ENCODE measurements at regions not wholly inside any gene's neighbourhood (a gene's known extent, or its start where the extent isn't known, plus 50 kb on each side); places are given as distances from the start of the nearest gene placed in this dataset.
A peak's percentile ranks its signal among the peaks of the same experiment; 100 is the strongest.

DNA sequence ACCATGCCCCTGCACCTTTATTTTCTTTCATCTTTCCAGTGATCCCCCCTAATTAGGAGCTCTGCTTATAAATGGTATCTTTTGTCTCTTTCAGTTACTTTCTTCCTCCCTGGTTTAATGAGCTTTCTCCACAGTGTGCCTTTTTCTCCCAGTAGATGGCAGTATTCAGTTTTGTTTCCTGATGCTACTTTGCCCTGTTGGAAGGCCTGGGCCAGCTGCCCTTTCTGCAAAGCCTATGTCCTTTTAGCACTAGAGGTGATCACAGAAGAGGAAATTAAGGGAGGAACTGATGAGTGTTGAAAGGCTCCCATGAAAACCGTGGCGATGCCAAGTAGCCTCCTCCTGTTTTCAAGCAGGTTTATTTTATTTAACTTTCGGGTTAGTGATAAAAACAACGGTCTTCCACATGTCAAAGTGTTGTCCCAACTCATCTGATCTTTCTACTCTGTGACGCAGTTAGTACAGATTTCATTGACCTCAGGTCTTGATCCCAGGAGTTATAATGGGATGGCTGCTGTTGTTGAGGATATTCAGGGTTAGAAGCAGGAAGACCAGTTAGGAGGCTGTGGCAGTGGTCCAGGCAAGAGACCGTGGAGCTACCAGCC lies 184.2 kb upstream of the BMP2 start:
- no peak for DNase-seq (ENCODE audit: low spot score)
- peak in 1 of 3 donors; percentile 20 for TF ChIP-seq CTCF (IDR thresholded peaks at IDR 0.05)
- ATAC-seq (ENCODE audit: low FRiP score): no peak

DNA sequence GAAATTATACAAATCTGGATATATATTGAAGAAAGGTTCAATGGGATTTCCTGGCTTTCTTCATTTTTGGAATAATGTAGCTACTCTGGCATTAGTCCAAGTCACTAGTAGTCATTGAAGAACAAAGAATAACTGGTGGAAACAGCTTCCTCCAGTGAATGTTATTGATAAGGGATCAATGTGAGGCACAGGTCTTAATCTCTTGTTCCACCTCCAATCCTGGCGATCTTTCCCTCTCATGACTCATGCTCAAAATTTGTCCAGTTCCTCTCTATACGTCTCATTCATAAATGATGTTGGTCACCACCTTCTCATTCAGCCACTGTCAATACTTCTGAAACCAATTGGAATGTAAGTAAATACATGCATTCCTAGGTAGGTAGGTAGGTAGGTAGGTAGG lies 185.0 kb upstream of the BMP2 start:
- no peak for DNase-seq (ENCODE audit: low spot score)
- no peak for TF ChIP-seq CTCF (IDR thresholded peaks at IDR 0.05)
- ATAC-seq (ENCODE audit: low FRiP score): no peak

- no peak for DNase-seq (ENCODE audit: low spot score)
- TF ChIP-seq CTCF (IDR thresholded peaks at IDR 0.05): no peak
- ATAC-seq (ENCODE audit: low FRiP score): no peak
These were observed 187.0 kb upstream of the BMP2 start for GRCh38 chr20:6580486-6580885.

- DNase-seq (ENCODE audit: low spot score): no peak
- ATAC-seq (ENCODE audit: low FRiP score): no peak
These were observed 187.7 kb upstream of the BMP2 start for GRCh38 chr20:6579824-6580223.

GRCh38 chr20:6579417-6579816 lies 188.1 kb upstream of the BMP2 start:
- DNase-seq (ENCODE audit: low spot score) (no peak), ATAC-seq (ENCODE audit: low FRiP score) (no peak)
- no peak for TF ChIP-seq CTCF (IDR thresholded peaks at IDR 0.05)

More at GRCh38 chr20:6579824-6580223, 187.7 kb upstream of the BMP2 start:
- TF ChIP-seq CTCF (IDR thresholded peaks at IDR 0.05): no peak

GRCh38 chr20:6577451-6577850 lies 190.0 kb upstream of the BMP2 start:
- DNase-seq (ENCODE audit: low spot score) (no peak), ATAC-seq (ENCODE audit: low FRiP score) (no peak)
- TF ChIP-seq CTCF (IDR thresholded peaks at IDR 0.05): no peak

DNA sequence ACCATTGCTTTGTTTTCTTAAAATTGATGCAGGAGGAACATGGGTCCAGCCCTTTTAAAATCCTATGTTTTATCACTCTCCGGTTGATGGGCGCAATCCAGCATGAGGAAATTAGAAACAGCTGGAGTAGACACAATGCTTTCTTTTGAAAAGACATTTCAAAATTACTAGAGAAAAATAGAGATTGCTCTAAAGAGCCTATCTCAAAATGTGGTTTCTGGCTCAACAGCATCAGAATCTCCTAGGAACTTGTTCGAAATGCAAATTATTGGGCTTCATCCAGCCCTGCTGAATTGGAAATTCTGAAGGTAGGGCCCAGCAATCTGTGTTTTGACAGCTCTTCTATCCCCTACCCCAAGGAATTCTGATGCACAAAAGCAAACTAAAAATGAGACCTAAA lies 190.8 kb upstream of the BMP2 start:
- DNase-seq (ENCODE audit: low spot score): no peak
- no peak for ATAC-seq (ENCODE audit: low FRiP score)
- TF ChIP-seq CTCF (IDR thresholded peaks at IDR 0.05): no peak

Measured in omental fat pad (tissue), 3 donors.